ENCODE measurements at regions not wholly inside any gene's neighbourhood (a gene's known extent, or its start where the extent isn't known, plus 50 kb on each side); places are given as distances from the start of the nearest gene placed in this dataset.
"Not testable (repeated sequence)": the region's sequence is repeated elsewhere in the genome, so short reads cannot be mapped to it uniquely, and the experiment has no call there.

DNA sequence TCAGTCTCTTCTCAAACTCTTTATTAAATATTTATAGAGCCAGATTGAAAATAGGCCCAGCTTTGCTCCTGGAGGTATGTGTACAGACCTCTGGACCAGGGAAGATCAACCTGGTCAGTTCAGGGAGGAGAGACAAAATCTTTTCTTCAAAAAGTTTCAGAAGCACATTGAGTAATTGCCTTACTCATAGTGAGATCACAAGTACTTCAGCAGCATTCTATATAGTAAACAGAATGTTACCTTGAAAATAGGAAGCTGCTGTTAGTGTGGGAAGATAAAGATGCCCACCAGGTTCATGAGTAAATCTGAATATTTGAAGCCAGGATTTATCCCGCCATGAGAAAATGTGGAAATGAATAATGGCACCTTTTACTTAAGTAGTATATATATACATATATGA is 665.9 kb upstream of the CITED2 start:
- no peak for DNase-seq (ENCODE audit: low read depth)

DNA sequence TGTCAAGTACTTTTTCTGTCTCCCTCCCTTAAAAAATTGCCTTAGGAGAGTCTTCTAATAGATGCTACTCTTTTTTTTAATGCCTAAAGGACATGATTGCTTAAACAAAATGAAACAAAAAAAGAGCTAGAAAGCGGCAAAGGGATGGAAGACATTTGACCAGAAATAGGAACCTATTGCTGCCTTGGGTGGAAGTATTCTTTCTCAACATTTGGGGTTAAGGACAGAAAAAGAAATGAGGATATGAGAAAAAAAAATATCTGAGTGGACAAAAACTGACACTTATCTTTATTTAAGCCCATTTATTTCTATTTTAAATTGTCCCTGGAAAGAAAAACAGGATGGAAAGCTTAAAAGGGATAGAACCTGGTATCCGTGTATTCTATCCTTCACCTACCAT is 664.9 kb upstream of the CITED2 start:
- no peak for DNase-seq (ENCODE audit: low read depth)

DNA sequence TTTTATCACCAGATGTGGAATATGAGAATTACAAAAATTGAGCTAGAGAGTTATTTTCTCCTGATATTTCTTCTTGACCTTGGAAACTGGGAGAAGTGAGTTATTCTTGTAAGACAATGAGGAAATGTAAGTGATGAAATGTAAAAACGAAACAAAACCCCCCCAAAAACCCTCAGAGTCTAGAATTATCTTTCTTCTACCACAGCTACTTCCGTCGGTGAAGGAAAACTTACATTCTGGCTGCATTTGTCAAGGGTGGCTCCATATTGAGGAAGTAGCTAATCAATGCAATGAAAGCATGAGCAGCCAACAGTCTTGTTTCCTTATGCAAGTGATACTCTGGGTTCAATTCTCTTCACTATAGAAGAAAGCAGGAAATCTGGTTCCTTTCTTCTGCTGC is 661.7 kb upstream of the CITED2 start:
- no peak for DNase-seq (ENCODE audit: low read depth)

DNA sequence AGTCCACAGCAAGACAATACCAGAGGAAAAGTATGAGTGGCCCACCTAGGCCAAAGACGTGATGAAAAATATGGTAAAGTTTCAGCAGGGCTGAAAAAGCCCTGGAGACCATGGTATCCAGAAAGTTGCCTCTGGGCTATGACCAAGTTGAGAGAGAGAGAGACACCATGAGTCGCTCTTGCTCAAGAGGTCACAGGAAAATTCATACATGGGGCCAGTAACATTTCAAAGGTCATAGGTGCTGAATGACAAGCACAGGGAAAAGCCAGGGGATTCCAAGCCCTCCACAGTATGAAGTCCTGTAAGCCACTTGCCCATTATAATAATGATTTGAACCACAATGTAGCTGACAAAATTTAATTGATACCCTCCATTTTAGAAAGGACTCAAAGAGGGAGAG is 657.7 kb upstream of the CITED2 start:
- DNase-seq (ENCODE audit: low read depth) = no peak

DNA sequence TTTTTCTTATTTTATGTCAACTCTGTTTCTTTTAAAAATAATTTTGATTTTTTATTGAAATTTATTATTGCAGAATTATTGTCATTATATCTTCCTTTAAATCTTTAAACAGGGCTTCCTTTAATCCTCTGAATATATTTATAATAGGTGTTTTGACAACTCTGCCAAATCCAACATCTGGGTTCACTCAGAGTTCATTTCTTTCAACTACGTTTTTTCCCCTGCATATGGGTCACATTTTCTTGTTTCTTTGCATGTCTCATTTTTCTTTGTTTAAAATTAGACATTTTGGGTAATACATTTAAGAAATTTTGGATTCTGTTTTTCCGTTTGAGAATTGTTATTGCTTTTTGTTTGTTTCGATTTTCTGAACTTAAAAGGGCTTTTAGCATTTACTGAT is 655.1 kb upstream of the CITED2 start:
- no peak for DNase-seq (ENCODE audit: low read depth)

DNA sequence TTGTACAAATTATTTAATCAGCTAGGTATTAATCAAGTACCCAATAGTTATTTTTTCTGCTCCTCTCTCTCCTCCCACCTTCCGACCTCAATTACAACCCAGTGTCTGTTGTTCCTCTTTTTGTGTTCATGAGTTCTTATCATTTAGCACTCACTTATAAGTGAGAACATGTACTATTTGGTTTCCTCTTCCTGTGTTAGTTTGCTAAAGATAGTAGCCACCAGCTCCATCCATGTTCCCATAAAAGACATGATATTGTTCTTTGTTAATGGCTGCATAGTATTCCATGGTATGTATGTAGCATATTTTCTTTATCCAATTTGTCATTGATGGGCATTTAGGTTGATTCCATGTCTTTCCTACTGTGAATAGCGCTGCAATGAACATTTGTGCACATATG is 652.8 kb upstream of the CITED2 start:
- no peak for DNase-seq (ENCODE audit: low read depth)

DNA sequence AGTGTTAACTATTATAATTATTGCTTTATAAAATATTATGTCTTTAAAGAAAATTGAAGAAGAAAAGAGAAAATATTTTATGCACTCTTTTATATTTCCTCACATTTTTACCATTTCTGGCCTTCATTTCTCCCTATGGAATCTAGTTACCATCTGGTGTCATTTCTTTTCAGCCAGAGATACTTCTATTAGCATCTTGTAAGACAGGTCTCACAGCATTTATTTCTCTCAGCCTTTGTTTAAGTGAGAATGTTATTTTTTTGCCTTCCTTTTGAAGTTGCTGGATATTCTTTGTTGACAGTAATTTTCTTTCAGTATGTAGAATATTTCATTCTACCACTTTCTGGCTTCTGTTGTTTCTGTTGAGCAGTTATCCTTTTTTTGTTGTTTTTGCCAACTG is 652.1 kb upstream of the CITED2 start:
- DNase-seq (ENCODE audit: low read depth) = no peak

DNA sequence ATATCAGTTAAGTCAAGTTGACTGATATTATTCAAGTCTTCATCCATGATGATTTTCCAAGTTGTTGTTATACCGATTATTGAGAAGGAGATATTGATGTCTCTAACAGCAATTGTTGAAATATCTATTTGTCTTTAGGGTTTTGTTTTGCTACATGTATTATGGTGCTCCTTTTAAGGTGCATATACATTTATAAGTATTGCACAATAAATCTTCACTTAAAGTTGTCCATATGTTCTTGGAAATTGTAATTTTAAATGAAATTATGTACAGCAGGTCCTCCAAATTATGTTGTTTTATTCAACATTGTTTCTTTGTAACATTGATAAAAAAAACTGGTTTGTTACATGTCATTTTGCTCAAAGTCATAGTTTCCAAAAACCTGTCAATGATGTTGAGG is 650.7 kb upstream of the CITED2 start:
- DNase-seq (ENCODE audit: low read depth) = no peak

DNA sequence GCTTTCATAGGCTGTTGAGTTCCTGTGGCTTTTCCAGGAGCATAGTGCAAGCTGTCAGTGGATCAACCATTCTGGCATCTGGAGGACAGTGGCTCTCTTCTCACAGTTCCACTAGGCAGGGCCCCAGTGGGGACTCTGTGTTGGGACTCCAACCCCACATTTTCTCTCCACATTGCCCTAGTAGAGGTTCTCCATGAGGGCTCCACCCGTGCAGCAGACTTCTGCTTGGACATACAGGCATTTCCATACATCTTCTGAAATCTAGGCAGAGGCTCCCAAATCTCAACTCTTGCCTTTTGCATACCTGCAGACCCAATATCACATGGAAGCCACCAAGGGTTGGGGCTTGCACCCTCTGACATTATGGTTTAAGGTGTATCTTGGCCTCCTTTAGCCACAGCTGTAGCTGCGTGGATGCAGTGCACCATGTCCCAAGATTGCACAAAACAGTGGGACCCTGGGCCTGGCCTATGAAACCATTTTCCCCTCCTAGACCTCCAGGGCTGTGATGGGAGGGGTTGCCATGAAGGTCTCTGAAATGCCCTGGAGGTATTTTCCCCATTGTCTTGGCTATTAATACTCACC is 645.9 kb upstream of the CITED2 start:
- DNase-seq (ENCODE audit: low read depth) = no peak

DNA sequence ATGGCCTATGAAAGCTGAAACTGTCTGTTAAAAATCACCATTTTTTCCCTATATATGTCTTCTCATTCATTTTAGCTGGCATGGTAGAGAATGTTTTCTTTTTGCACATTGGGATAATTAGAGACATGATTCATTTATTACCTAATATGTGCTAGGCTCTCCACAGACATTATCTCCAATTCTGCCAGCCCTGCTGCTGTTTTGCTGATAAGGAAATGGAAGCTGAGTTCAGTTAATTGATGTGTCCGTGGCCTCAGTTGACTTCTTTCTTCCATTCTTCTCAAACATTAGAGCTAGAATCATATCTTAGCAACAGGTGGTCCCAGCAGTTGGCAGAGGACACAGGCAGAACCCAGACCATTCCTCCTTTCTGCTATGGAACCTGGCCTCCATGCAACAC is 644.1 kb upstream of the CITED2 start:
- no peak for DNase-seq (ENCODE audit: low read depth)

DNA sequence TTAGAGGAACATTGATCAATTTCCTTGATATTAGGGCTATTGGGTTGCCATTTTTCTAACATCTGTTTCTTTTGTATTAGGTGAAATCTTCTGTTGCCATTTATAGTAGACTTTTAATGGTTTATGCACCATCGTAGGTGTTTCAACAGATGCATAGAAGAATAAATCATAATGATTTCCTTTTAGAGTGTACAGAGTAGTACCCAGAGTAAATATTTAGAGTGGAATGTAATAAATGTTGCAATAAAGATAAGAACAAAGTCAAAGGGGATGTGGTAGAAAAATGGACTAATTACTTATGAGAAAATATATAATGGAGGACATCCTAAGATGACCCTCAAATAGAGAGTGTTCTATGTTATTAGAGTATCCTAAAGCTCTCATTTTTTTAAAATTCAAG is 643.0 kb upstream of the CITED2 start:
- DNase-seq (ENCODE audit: low read depth) = no peak

DNA sequence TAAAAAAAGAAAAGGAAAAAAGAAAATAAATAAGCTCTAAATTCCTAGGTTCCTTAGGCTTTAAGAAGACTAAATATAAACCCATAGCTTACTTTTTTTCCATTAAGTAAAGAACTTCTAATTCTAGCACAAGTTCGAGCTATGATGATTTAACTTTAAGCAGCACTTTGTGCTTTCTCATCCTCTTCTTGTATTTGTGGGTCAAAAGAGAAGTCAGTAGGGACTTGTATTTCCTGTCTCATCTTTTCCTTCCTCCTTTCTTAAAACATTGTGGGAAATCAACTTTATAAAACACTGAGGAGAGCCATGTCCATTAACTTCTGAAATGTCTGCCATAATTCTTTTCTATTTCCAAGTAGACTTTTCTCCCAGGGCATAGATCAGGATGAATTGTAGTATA is 637.7 kb upstream of the CITED2 start:
- no peak for DNase-seq (ENCODE audit: low read depth)

DNA sequence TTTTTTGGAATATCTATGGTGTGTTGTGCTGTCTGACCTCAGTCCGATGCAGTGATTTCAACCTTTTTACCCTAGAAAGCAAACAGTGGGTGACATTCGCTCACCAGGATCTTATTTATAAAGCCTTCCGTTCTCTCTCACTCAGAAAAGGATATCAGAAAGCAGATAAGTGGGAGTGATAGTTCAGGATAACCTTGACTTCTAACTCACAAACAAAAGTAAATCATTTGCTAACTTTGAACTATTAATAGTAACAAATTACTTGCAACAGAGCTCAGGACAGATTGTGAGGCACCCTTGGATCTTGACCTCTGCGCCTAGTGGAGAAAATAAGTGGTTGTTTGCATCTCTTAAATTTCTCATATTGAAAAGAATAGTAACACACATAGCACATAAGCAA is 637.1 kb upstream of the CITED2 start:
- DNase-seq (ENCODE audit: low read depth) = no peak

DNA sequence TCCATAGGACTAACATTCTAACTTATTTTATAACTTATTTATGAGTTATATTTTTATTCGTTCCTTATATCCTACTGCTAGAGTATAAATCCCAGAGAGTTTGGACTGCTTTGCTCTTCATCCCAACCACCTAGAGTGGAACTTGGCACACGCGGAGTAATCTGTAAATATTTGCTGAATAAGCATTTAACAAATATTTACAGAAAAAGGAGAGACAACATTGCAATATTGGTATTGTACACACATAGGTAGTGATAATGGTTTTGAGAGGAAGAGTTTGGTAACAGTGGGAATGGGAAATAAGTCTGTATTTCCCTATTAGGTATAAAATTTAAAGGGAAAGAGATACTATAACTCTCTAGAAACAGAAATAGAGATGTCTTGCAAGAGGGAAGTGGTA is 634.8 kb upstream of the CITED2 start:
- DNase-seq (ENCODE audit: low read depth) = no peak

DNA sequence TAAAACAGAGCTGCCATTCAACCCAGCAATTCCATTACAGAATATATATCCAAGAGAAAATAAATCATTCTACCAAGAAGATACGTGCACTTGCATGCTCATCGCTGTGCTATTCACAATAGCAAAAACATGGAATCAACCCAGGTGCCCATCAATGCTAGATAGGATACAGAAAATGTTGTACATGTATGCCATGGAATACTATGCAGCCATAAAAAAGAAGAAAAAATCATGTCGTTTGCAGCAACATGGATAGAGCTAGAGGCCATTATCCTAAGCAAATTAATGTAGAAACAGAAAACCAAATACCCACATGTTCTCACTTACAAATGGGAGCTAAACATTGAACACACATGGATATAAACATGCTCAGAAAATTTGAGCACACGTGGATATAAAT is 633.1 kb upstream of the CITED2 start:
- DNase-seq (ENCODE audit: low read depth) = no peak

DNA sequence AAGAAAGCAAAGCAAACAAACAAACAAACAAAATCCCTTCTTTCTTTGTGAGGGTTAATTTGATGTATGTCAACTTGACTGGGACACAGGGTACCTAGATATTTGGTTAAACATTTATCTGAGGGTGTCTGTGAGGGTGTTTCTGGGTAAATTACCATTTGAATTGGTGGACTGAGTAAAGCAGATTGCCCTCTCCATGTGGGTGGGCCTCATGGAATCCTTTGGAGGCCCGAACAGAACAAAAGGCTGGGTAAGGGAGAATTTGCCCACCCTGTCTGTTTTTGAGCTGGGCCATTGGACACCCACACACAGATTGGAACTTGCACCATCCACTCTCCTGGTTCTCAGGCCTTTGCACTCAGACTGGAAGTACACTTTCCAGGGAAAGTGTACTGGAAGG is 628.8 kb upstream of the CITED2 start:
- DNase-seq (ENCODE audit: low read depth) = no peak

DNA sequence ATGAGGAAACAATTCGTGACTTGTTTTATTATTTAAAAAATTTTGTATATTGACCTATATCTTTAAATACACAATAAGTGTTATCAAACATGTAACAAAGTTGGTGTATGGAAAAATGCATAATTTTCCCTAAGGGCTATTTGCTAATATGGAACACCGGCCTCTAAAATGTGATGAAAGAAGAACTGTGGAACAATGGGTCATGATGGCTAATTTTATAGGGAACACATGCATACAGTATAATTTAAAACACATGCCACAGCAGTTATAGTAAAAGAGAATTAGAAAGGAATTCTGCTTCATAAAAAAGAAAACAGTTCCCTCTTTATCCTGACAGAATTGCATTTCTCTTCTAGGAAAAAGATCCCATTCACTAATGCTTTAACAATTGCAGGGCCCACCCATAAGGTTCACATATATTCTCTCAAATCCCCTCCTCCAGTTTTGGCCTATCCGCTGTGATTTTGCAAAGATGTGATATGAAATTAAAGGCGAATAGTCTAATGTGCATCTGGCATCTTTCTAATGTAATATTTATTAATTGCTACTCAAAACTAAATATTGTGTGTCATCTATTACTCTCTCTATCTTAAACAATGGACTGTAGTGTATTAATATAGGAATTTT is 628.1 kb upstream of the CITED2 start:
- DNase-seq (ENCODE audit: low read depth) = peak; percentile 47

DNA sequence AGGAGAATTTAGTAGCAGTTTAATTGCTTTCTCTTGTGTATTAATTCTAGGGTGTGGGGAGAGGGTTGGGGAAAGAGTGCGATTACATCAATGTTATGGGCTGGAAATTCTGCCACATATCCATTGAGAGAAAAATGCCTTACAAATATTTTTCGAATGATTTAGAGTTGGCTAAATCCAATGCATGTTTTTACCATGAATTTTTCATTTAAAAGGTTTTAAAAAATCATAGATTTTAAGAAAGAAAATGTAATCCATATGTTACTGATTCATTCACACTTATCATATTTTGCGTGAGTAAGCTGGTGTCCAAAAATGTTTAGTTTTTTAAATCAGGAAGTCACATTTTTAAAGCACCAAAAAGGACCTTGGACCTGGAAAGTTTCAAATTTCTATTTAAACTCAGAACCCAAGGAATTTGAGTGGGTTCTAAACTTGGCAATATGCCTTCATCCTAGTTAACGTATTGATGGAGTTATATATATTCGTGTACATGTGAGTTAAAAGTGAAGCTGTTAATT is 627.4 kb upstream of the CITED2 start:
- DNase-seq (ENCODE audit: low read depth) = peak; percentile 50

DNA sequence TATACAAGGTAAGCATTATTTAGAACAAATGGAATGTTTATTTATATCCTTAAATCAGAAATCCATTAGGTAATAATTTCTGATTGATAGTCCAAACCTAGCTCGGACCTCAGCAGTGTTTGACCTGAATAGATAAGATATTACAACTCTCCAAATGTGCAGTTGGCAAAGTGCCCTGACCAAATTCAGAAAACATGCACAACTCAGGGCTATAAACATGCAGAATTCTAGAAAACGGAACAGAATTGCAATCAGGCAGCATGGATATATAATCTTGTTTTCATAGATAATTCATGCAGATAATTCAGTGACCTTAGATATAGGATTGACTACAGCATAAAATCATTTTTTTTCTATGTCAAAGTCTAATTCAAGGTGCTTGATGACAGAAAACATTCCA is 626.6 kb upstream of the CITED2 start:
- no peak for DNase-seq (ENCODE audit: low read depth)

DNA sequence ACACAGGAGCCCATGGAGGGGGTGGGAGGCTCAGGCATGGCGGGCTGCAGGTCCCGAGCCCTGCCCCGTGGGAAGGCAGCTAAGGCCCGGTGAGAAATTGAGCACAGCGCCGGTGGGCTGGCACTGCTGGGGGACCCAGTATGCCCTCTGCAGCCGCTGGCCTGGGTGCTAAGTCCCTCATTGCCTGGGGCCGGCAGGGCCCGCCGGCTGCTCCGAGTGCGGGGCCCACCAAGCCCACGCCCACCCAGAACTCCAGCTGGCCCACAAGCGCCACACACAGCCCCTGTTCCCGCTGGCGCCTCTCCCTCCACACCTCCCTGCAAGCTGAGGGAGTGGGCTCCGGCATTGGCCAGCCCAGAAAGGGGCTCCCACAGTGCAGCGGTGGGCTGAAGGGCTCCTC is 625.2 kb upstream of the CITED2 start:
- DNase-seq (ENCODE audit: low read depth) = not testable (repeated sequence)

DNA sequence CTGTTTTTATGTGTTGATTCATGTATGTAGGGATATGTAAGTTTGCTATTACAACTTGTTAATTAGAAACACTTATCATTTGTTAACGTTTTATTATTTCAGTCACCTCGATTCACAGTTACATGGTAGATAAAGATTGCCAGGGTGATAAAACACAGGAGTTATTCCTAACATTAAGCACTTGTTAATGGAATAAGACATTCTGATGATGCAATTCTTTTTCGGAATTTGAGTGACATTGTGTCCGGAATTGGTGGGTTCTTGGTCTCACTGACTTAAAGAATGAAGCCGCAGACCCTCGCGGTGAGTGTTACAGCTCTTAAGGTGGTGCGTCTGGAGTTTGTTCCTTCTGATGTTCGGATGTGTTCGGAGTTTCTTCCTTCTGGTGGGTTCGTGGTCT is 624.0 kb upstream of the CITED2 start:
- DNase-seq (ENCODE audit: low read depth) = not testable (repeated sequence)

DNA sequence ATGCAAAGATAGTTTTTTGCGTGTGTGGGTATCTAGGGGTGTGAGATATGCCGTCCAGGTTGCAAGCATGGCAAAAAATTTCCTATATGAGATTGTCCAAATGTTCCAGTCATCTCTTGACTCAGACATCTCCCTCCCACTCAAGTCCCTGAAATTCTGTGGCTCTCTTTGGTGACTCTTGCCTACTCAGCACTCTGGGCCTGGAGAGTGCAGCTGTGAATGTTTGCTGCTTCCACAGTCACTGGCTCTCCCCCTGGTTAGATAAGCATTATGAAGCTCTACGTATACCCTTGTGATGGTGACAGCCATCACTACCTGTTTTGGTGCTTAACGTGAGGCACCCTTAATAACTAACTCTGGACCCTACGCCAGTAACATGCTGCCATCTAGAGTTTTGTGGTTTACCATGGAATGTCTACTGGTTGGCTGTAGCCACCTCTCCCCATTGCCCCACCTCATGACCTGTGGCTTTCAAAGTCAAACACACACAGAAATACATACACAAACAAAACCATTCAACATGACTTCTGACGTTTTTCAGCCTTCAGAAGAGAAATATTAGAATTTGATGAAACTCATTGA is 621.9 kb upstream of the CITED2 start:
- no peak for DNase-seq (ENCODE audit: low read depth)

DNA sequence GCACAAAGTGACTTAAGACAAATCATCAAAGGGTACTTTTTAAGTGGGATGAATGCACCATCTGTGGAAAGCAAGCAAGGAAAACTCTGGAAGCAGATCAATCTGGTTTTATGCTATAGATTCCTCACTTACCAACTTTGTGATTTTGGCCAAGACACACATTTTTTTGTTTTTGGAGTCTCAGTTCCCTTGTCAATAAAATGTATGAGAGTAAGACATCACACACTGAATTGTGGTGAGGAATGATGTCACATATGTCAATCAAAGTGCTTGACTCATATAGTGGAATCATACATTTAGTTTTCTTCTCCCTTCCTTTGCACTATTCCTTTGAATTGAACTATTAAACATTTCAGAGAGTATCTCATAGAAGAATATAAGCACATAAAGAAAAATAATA is 620.5 kb upstream of the CITED2 start:
- DNase-seq (ENCODE audit: low read depth) = no peak
